ENCODE measurements at regions not wholly inside any gene's neighbourhood (a gene's known extent, or its start where the extent isn't known, plus 50 kb on each side); places are given as distances from the start of the nearest gene placed in this dataset.

DNA sequence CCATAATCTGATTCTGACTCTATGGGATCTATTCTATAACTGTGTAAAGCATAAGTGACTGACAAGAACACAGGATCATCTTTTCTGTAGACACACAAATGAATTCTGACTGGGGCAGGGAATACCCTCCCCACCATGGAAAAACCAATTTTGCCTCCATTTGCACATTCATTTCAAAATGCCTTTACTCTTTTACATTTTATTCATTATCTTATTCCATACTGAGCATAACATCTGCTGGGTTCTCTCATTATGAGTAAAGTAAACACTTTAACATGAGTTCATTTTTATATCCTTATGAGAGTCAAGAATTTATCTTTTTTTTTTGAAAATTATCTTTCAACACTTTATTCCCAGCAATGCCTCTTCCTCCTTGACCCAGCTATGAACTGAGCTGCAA lies 163.5 kb downstream of the RNF152 start:
- no peak for ATAC-seq
- Histone ChIP-seq H3K4me2 (ENCODE audit: insufficient read depth, low read length) (no peak overlapping the region), H3K9ac (ENCODE audit: insufficient read depth in 1 of 2, low read depth in 2 of 2, low read length in 2 of 2) (no peak overlapping the region), H3K27me3 (ENCODE audit: control insufficient read depth in 2 of 2, insufficient read depth in 2 of 2, low read length in 2 of 2) (no peaks in the 10 kb centered on the region), H3K4me3 (no peak overlapping the region), H3K27ac (ENCODE audit: extremely low read depth, low read depth, low read length) (no peak overlapping the region), H3K79me2 (ENCODE audit: control insufficient read depth, insufficient read depth, low read length) (no peaks in the 10 kb centered on the region), H3K9me3 (replicated peaks; ENCODE audit: control insufficient read depth, insufficient read depth, low read depth, low read length) (no peaks in the 10 kb centered on the region), H3K4me1 (replicated peaks in 1 of 2; ENCODE audit: control insufficient read depth in 2 of 2, insufficient read depth in 2 of 2, low read length in 2 of 2) (no peaks in the 10 kb centered on the region), H3K9me1 (ENCODE audit: control insufficient read depth, insufficient read depth, low read length) (no peaks in the 10 kb centered on the region), H4K20me1 (replicated peaks; ENCODE audit: control insufficient read depth, insufficient read depth, low read length) (no peaks in the 10 kb centered on the region), H2AFZ (ENCODE audit: low read depth, low read length) (no peak overlapping the region), H3K36me3 (ENCODE audit: control insufficient read depth, insufficient read depth, low read length) (no peaks in the 10 kb centered on the region)
- FAIRE-seq, result no peak
- no TSS peak for BruUV-seq (replicated peaks)
- ChIA-PET POLR2A (no interaction called here), CTCF (ENCODE audit: low intra/inter-chr PET ratio) (no interaction called here)
- in situ Hi-C loops (cut with MboI), result no loop called here
- DNase-seq (ENCODE audit: extremely low read depth in 1 of 4, low spot score in 3 of 4), result no peak
- intact Hi-C loops (cut with micrococcal nuclease), result no loop called here
- TF ChIP-seq STAT6 (CRISPR knock-in tag; IDR thresholded peaks at IDR 0.05) (no peak), TAF7 (tag; IDR thresholded peaks at IDR 0.05) (no peak), XRCC3 (IDR thresholded peaks at IDR 0.05) (no peak), SREBF1 (IDR thresholded peaks at IDR 0.05; ENCODE audit: borderline replicate concordance, low read depth, low read length) (no peak), ZNF445 (CRISPR knock-in tag; IDR thresholded peaks at IDR 0.05; ENCODE audit: low read depth) (no peak), CCNT2 (IDR thresholded peaks at IDR 0.05; ENCODE audit: borderline replicate concordance, extremely low read depth, insufficient read length, low read depth, low read length) (no peak), NFATC3 (IDR thresholded peaks at IDR 0.05) (no peak)

Data from K562 (cell line).